CD8-positive, alpha-beta memory T cell (primary cell): ENCODE measurements at regions not wholly inside any gene's neighbourhood (a gene's known extent, or its start where the extent isn't known, plus 50 kb on each side); places are given as distances from the start of the nearest gene placed in this dataset.

ENCODE experiments used
- CTCF ChIA-PET: fragments of 350-600 bp; sonication (Branson Sonifier 250); formaldehyde crosslinking; loops from one replicate; lab custom pipeline; 2021; ENCODE audit warnings: antibody characterized with exemption; lab: Charles Lee
- POLR2A ChIA-PET: fragments of 350-600 bp; sonication (Branson Sonifier 250); formaldehyde crosslinking; loops from one replicate; lab custom pipeline; 2021; ENCODE audit warnings: antibody characterized with exemption; lab: Charles Lee
- DNase-seq, 5 donors: peaks; one replicate each; pipeline versions ENCODE4 v3.0.0 to v3.0.0-alpha.2; 2020 to 2022; ENCODE audit warnings: mixed read lengths in 1 of 5
- H3K27ac ChIP-seq: one replicate; pipeline ENCODE4 v1.7.0; 2013; ENCODE audit warnings: low read depth, mild to moderate bottlenecking, low read length, moderate library complexity
- H3K27me3 ChIP-seq: 2 replicates; pipeline ENCODE4 v1.7.0; 2013; ENCODE audit warnings: low read length, mild to moderate bottlenecking; ENCODE audit not compliant: insufficient read depth, poor library complexity, severe bottlenecking
- H3K36me3 ChIP-seq: 2 replicates; pipeline ENCODE4 v1.7.0; 2013; ENCODE audit warnings: mild to moderate bottlenecking, low read length, moderate library complexity; ENCODE audit not compliant: insufficient read depth
- H3K4me1 ChIP-seq: 2 replicates; pipeline ENCODE4 v1.7.0; 2013; ENCODE audit warnings: mild to moderate bottlenecking, low read length, moderate library complexity; ENCODE audit not compliant: insufficient read depth
- H3K4me3 ChIP-seq: 2 replicates; pipeline ENCODE4 v1.7.0; 2013; ENCODE audit warnings: mild to moderate bottlenecking, low read length
- H3K9me3 ChIP-seq: 2 replicates; pipeline ENCODE4 v1.7.0; 2013; ENCODE audit warnings: mild to moderate bottlenecking, low read length
- H3K27ac Mint-ChIP-seq, 8 donors: one replicate each; pipeline ENCODE4 v1.8.0; 2020 to 2021; ENCODE audit warnings: mixed read lengths in 8 of 8, mild to moderate bottlenecking in 6 of 8, inconsistent platforms in 3 of 8, moderate library complexity in 3 of 8
- H3K27me3 Mint-ChIP-seq, 2 donors: one replicate each; pipeline ENCODE4 v1.8.0; 2020 to 2021; ENCODE audit warnings: mixed read lengths in 2 of 2, mild to moderate bottlenecking in 1 of 2, moderate library complexity in 1 of 2
- H3K36me3 Mint-ChIP-seq, 3 donors: one replicate each; pipeline ENCODE4 v1.8.0; 2020 to 2021; ENCODE audit warnings: mixed read lengths in 3 of 3, inconsistent platforms in 1 of 3, mild to moderate bottlenecking in 1 of 3
- H3K4me1 Mint-ChIP-seq, 3 donors: one replicate each; pipeline ENCODE4 v1.8.0; 2020 to 2021; ENCODE audit warnings: mixed read lengths in 3 of 3, inconsistent platforms in 1 of 3, mild to moderate bottlenecking in 1 of 3
- H3K4me3 Mint-ChIP-seq, 7 donors: one replicate each; pipeline ENCODE4 v1.8.0; 2020 to 2021; ENCODE audit warnings: mixed read lengths in 7 of 7, mild to moderate bottlenecking in 6 of 7, moderate library complexity in 4 of 7, inconsistent platforms in 2 of 7
- H3K9me3 Mint-ChIP-seq, 5 donors: one replicate each; pipeline ENCODE4 v1.8.0; 2020 to 2022; ENCODE audit warnings: mixed read lengths in 5 of 5, mild to moderate bottlenecking in 3 of 5, moderate library complexity in 2 of 5, inconsistent platforms in 1 of 5

- H3K9me3 Mint-ChIP-seq: no peaks in the 10 kb centered on the region
- no peaks in the 10 kb centered on the region for H3K4me1 ChIP-seq
- no peak overlapping the region for H3K4me3 ChIP-seq
- no peak for DNase-seq
- no peaks in the 10 kb centered on the region for H3K27me3 ChIP-seq
- no peaks in the 10 kb centered on the region for H3K4me1 Mint-ChIP-seq
- no peak overlapping the region for H3K4me3 Mint-ChIP-seq
- ChIA-PET CTCF (no interaction called here), POLR2A (no interaction called here)
- H3K27ac Mint-ChIP-seq: no peak overlapping the region
- H3K27me3 Mint-ChIP-seq: peaks cover 0 to 2% of the 10 kb centered on the region in 2 donors
- H3K36me3 ChIP-seq: no peaks in the 10 kb centered on the region
- no peak overlapping the region for H3K27ac ChIP-seq
- no peaks in the 10 kb centered on the region for H3K9me3 ChIP-seq
- no peaks in the 10 kb centered on the region for H3K36me3 Mint-ChIP-seq
Observed at GRCh38 chr12:97404543-97404942, 58.1 kb upstream of the RMST start.

GRCh38 chr12:97408363-97408762, 54.2 kb upstream of the RMST start:
- no peaks in the 10 kb centered on the region for H3K9me3 ChIP-seq
- H3K27ac ChIP-seq: no peak overlapping the region
- CTCF ChIA-PET: no interaction called here
- no peak overlapping the region for H3K27ac Mint-ChIP-seq
- POLR2A ChIA-PET: no interaction called here
- H3K27me3 ChIP-seq: no peaks in the 10 kb centered on the region
- H3K4me1 ChIP-seq: no peaks in the 10 kb centered on the region
- no peaks in the 10 kb centered on the region for H3K36me3 ChIP-seq
- no peaks in the 10 kb centered on the region for H3K36me3 Mint-ChIP-seq
- no peak overlapping the region for H3K4me3 ChIP-seq
- no peaks in the 10 kb centered on the region for H3K27me3 Mint-ChIP-seq
- DNase-seq: no peak
- no peaks in the 10 kb centered on the region for H3K9me3 Mint-ChIP-seq
- no peak overlapping the region for H3K4me3 Mint-ChIP-seq
- no peaks in the 10 kb centered on the region for H3K4me1 Mint-ChIP-seq

DNA sequence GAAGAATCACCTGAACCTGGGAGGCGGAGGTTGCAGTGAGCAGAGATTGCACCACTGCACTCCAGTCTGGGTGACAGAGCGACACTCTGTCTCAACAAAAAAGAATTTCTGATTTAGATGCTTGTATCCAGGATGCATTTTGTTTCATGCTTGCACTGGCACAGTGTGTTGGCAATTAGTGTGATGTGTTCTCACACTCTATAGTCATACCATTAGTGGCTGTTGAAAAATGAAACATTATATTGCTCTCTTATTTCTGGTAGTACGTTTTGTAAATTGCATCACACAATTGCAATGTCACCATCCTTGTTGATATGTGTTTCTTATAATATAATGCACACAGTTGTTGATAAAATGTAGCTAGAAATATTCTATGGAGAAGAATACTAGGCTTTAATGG, 51.3 kb upstream of the RMST start:
- Mint-ChIP-seq H3K36me3 (no peaks in the 10 kb centered on the region), H3K27ac (peak overlapping the region in 1 of 8 donors; percentile 65), H3K4me1 (no peaks in the 10 kb centered on the region), H3K4me3 (no peak overlapping the region), H3K9me3 (no peaks in the 10 kb centered on the region), H3K27me3 (peaks cover 0 to 3% of the 10 kb centered on the region in 2 donors)
- DNase-seq: no peak
- no peaks in the 10 kb centered on the region for H3K4me1 ChIP-seq
- ChIA-PET POLR2A (no interaction called here), CTCF (interaction anchor here (1.0 kb wide), 1 partner anchor 11 kb away, joined by 3 read pairs; no protein-coding TSS in a partner anchor)
- no peaks in the 10 kb centered on the region for H3K36me3 ChIP-seq
- H3K27me3 ChIP-seq: no peaks in the 10 kb centered on the region
- no peak overlapping the region for H3K4me3 ChIP-seq
- H3K9me3 ChIP-seq: no peaks in the 10 kb centered on the region
- no peak overlapping the region for H3K27ac ChIP-seq
